NB4 (cell line): ENCODE measurements at regions not wholly inside any gene's neighbourhood (a gene's known extent, or its start where the extent isn't known, plus 50 kb on each side); places are given as distances from the start of the nearest gene placed in this dataset.

Experiments used
- DNase-seq: peaks from one replicate; pipeline ENCODE4 v3.0.0; 2010; ENCODE audit warnings: low read depth
- H3K4me3 ChIP-seq: one replicate; pipeline ENCODE4 v1.5.1; 2011; ENCODE audit warnings: mild to moderate bottlenecking, low read depth, low read length, moderate library complexity
- CTCF ChIP-seq: IDR thresholded peaks from one replicate; pipeline ENCODE4 v1.5.1; 2012; ENCODE audit warnings: low read depth, low read length
- MAX ChIP-seq: IDR thresholded peaks from 2 replicates; pipeline ENCODE4 v1.6.1; 2011; ENCODE audit warnings: low read depth, low read length
- MYC ChIP-seq: IDR thresholded peaks from 2 replicates; pipeline ENCODE4 v1.6.1; 2011; ENCODE audit warnings: low read depth, low read length
- POLR2A ChIP-seq: IDR thresholded peaks from 2 replicates; pipeline ENCODE4 v1.6.1; 2011; ENCODE audit warnings: mild to moderate bottlenecking; ENCODE audit not compliant: insufficient read length; ENCODE audit errors: extremely low read depth

- no peak for DNase-seq
- TF ChIP-seq MYC, result no peak
Measured at GRCh38 chr5:157912621-157913325, 53.8 kb upstream of the CLINT1 start.

GRCh38 chr5:157911568-157911967 is 52.6 kb upstream of the CLINT1 start:
- H3K4me3 ChIP-seq, result no peak overlapping the region
- no peak for TF ChIP-seq MAX
- TF ChIP-seq CTCF, result no peak
- TF ChIP-seq MYC, result no peak
- TF ChIP-seq POLR2A, result no peak

More at GRCh38 chr5:157912621-157913325, 53.8 kb upstream of the CLINT1 start:
- no peak overlapping the region for H3K4me3 ChIP-seq

More at GRCh38 chr5:157911568-157911967, 52.6 kb upstream of the CLINT1 start:
- DNase-seq, result no peak
